Sigmoid colon (tissue), 6 donors: ENCODE measurements at regions not wholly inside any gene's neighbourhood (a gene's known extent, or its start where the extent isn't known, plus 50 kb on each side); places are given as distances from the start of the nearest gene placed in this dataset.
"Not testable (repeated sequence)": the region's sequence is repeated elsewhere in the genome, so short reads cannot be mapped to it uniquely, and the experiment has no call there.

Experiments
- DNase-seq: peaks from one replicate; pipeline ENCODE4 v3.0.0-alpha.2; 2019
- H3K27ac ChIP-seq, 4 donors: fragments of 200-600 bp; sonication (generic); one replicate each; pipeline ENCODE4 v1.5.1; 2016 to 2019; ENCODE audit warnings: mild to moderate bottlenecking in 1 of 4
- H3K27me3 ChIP-seq, 3 donors: fragments of 200-600 bp; sonication (generic); one replicate each; pipeline ENCODE4 v1.5.1; 2019; ENCODE audit warnings: mild to moderate bottlenecking in 1 of 3
- H3K36me3 ChIP-seq, 4 donors: fragments of 200-600 bp; sonication (generic); one replicate each; pipeline ENCODE4 v1.5.1; 2016 to 2019
- H3K4me1 ChIP-seq, 4 donors: fragments of 200-600 bp; sonication (generic); one replicate each; pipeline ENCODE4 v1.5.1; 2017 to 2019
- H3K4me3 ChIP-seq, 4 donors: fragments of 200-600 bp; sonication (generic); one replicate each; pipeline ENCODE4 v1.5.1; 2017 to 2019; ENCODE audit warnings: mild to moderate bottlenecking in 2 of 4, moderate library complexity in 1 of 4
- H3K9me3 ChIP-seq, 4 donors: fragments of 200-600 bp in 3 of 4; sonication (generic) in 3 of 4; one replicate each; pipeline versions ENCODE4 v1.5.1 to v1.6.1; 2013 to 2019
- CTCF ChIP-seq, 4 experiments: fragments of 450-650 bp in 3 of 4; fragments of 200-600 bp in 1 of 4; IDR thresholded peaks; one replicate each; pipeline ENCODE4 v1.5.1; 2016 to 2019; ENCODE audit warnings: antibody characterized with exemption in 4 of 4, mild to moderate bottlenecking in 3 of 4, moderate library complexity in 2 of 4
- POLR2AphosphoS5 ChIP-seq, 4 donors: sonication (generic); formaldehyde crosslinking; IDR thresholded peaks; one replicate each; pipeline ENCODE4 v1.6.1; 2017; ENCODE audit warnings: antibody characterized with exemption in 4 of 4
- WGBS, 2 donors: extraction: QIAGEN DNeasy Blood & Tissue Kit; methylation state at CpG; one replicate each; pipeline ENCODE4 v1.1.7; 2013; 5-methylcytosine and 5-hydroxymethylcytosine counted together
- intact Hi-C: fragments of 100-400 bp; cut with DNase I; formaldehyde crosslinking; loops from one replicate; pipeline ENCODE4 v1.15.1; 2023
- donor health status: healthy with polysubstance abuse.
- donor health status: healthy.

GRCh38 chr1:184336-184686 is 267.2 kb downstream of the OR4F29 start:
- TF ChIP-seq POLR2AphosphoS5 (IDR thresholded peaks at IDR 0.05): peak in 1 of 4 donors; percentile 43
- no CpG with 5 or more reads among the region's 3 CpGs for WGBS, 2 donors
- H3K27me3 ChIP-seq, H3K27ac ChIP-seq, intact Hi-C loops, H3K9me3 ChIP-seq, H3K4me1 ChIP-seq, H3K4me3 ChIP-seq: not testable (repeated sequence)
- peak; percentile 66 for DNase-seq
- H3K36me3 ChIP-seq: peaks cover 4 to 10% (median 8%) of the 10 kb centered on the region in 4 donors

GRCh38 chr1:183620-184335 is 267.7 kb downstream of the OR4F29 start:
- H3K27ac ChIP-seq, intact Hi-C loops, H3K4me3 ChIP-seq, H3K4me1 ChIP-seq, H3K9me3 ChIP-seq, H3K27me3 ChIP-seq: not testable (repeated sequence)
- WGBS, 2 donors: 66 to 89% methylated on average over 8 of the region's 13 CpGs
- peak in 2 of 4 donors; percentile 23 to 29 for TF ChIP-seq POLR2AphosphoS5 (IDR thresholded peaks at IDR 0.05)
- DNase-seq: peak; percentile 67
- H3K36me3 ChIP-seq: peaks cover 4 to 10% (median 8%) of the 10 kb centered on the region in 4 donors

GRCh38 chr1:183081-183480 is 268.4 kb downstream of the OR4F29 start:
- H3K27ac ChIP-seq, H3K9me3 ChIP-seq, intact Hi-C loops, H3K4me3 ChIP-seq, H3K27me3 ChIP-seq, H3K4me1 ChIP-seq: not testable (repeated sequence)
- DNase-seq: peak; percentile 72
- WGBS, 2 donors: 96 to 97% methylated on average over 6 of the region's 10 CpGs
- peaks cover 4 to 10% (median 8%) of the 10 kb centered on the region in 4 donors for H3K36me3 ChIP-seq

GRCh38 chr1:182631-183030 is 268.8 kb downstream of the OR4F29 start:
- WGBS, 2 donors: 94 to 98% methylated on average over 6 of the region's 7 CpGs
- H3K9me3 ChIP-seq, H3K27me3 ChIP-seq, intact Hi-C loops, H3K4me1 ChIP-seq, H3K4me3 ChIP-seq, H3K27ac ChIP-seq: not testable (repeated sequence)
- peaks cover 4 to 10% (median 8%) of the 10 kb centered on the region in 4 donors for H3K36me3 ChIP-seq
- DNase-seq: peak; percentile 36

- H3K27ac ChIP-seq, H3K27me3 ChIP-seq, H3K36me3 ChIP-seq, H3K9me3 ChIP-seq, H3K4me1 ChIP-seq, H3K4me3 ChIP-seq, intact Hi-C loops: not testable (repeated sequence)
- peak; percentile 85 for DNase-seq
- WGBS, 2 donors: 81 to 93% methylated on average over 66 of the region's 79 CpGs
- TF ChIP-seq CTCF (IDR thresholded peaks at IDR 0.05): peak in 1 of 4 experiments; percentile 40
Observed at GRCh38 chr1:181247-182216, 269.9 kb downstream of the OR4F29 start.

- DNase-seq: peak; percentile 67
- 87 to 95% methylated on average over 28 of the region's 28 CpGs for WGBS, 2 donors
Observed at GRCh38 chr1:180749-181205, 270.7 kb downstream of the OR4F29 start.

GRCh38 chr1:138842-139241 is 312.6 kb downstream of the OR4F29 start:
- H3K27ac ChIP-seq, H3K9me3 ChIP-seq, H3K36me3 ChIP-seq, intact Hi-C loops, DNase-seq, H3K4me1 ChIP-seq, H3K27me3 ChIP-seq, H3K4me3 ChIP-seq: not testable (repeated sequence)
- 95 to 96% methylated on average over 3 of the region's 4 CpGs for WGBS, 2 donors

More at GRCh38 chr1:180749-181205, 270.7 kb downstream of the OR4F29 start:
- intact Hi-C loops, H3K27ac ChIP-seq, H3K4me3 ChIP-seq, H3K36me3 ChIP-seq, H3K27me3 ChIP-seq, H3K9me3 ChIP-seq, H3K4me1 ChIP-seq: not testable (repeated sequence)

- intact Hi-C loops, H3K9me3 ChIP-seq, H3K36me3 ChIP-seq, H3K4me1 ChIP-seq, DNase-seq, H3K27ac ChIP-seq, H3K27me3 ChIP-seq, H3K4me3 ChIP-seq: not testable (repeated sequence)
- WGBS, 2 donors: 96 to 98% methylated on average over 7 to 11 of the region's 16 CpGs
Observed at GRCh38 chr1:137664-138063, 313.8 kb downstream of the OR4F29 start.

GRCh38 chr1:136344-136932 is 315.0 kb downstream of the OR4F29 start:
- DNase-seq, H3K27me3 ChIP-seq, H3K4me1 ChIP-seq, H3K27ac ChIP-seq, H3K36me3 ChIP-seq, intact Hi-C loops, H3K9me3 ChIP-seq, H3K4me3 ChIP-seq: not testable (repeated sequence)
- WGBS, 2 donors: 95 to 97% methylated on average over 32 of the region's 34 CpGs

- H3K4me1 ChIP-seq, H3K36me3 ChIP-seq, DNase-seq, H3K9me3 ChIP-seq, H3K4me3 ChIP-seq, H3K27ac ChIP-seq, H3K27me3 ChIP-seq, intact Hi-C loops: not testable (repeated sequence)
- 95% methylated on average over 18 to 19 of the region's 21 CpGs for WGBS, 2 donors
Observed at GRCh38 chr1:134936-135335, 316.5 kb downstream of the OR4F29 start.

- DNase-seq, H3K9me3 ChIP-seq, H3K4me3 ChIP-seq, H3K4me1 ChIP-seq, intact Hi-C loops, H3K27me3 ChIP-seq, H3K27ac ChIP-seq, H3K36me3 ChIP-seq: not testable (repeated sequence)
Observed at GRCh38 chr1:118440-118839, 333.0 kb downstream of the OR4F29 start.
